ENCODE measurements at regions not wholly inside any gene's neighbourhood (a gene's known extent, or its start where the extent isn't known, plus 50 kb on each side); places are given as distances from the start of the nearest gene placed in this dataset.

GRCh38 chr3:189092547-189092946, 79.2 kb upstream of the TPRG1 start:
- TF ChIP-seq CTCF (IDR thresholded peaks at IDR 0.05) (no peak), POLR2A (IDR thresholded peaks at IDR 0.05) (no peak)
